ENCODE measurements at regions not wholly inside any gene's neighbourhood (a gene's known extent, or its start where the extent isn't known, plus 50 kb on each side); places are given as distances from the start of the nearest gene placed in this dataset.

- TF ChIP-seq EZH2 (optimal IDR thresholded peaks at IDR 0.05; ENCODE audit: low read depth, low read length), result no peak
- TF ChIP-seq CTCF (IDR thresholded peaks at IDR 0.05; ENCODE audit: low read length), result no peak
Measured at GRCh38 chr12:90897316-90897715, 57.7 kb downstream of the CCER1 start.
